HepG2 (cell line): ENCODE measurements at regions not wholly inside any gene's neighbourhood (a gene's known extent, or its start where the extent isn't known, plus 50 kb on each side); places are given as distances from the start of the nearest gene placed in this dataset.

Source experiments
- ATAC-seq: fragments of 200-7000 bp; cut with Tn5 transposase; 3 replicates; pipeline ENCODE4 v1.9.1; 2020; ENCODE audit warnings: mild to moderate bottlenecking, moderate library complexity
- BruUV-seq: library from RNA; stranded (reverse); fragments of 400-500 nt; replicated peaks from 2 replicates; lab custom pipeline; 2021; lab: Mats Ljungman, UMichigan
- CTCF ChIA-PET: fragments of 300-600 bp; formaldehyde crosslinking; extraction: SDS; loops from one replicate; lab custom pipeline; 2021; ENCODE audit warnings: low total read pairs, inconsistent platforms, low intra/inter-chr PET ratio; lab: Yijun Ruan, JAX
- POLR2A ChIA-PET: fragments of 350-600 bp; sonication (Branson Sonifier 250); formaldehyde crosslinking; loops from one replicate; lab custom pipeline; 2020; ENCODE audit warnings: antibody characterized with exemption, inconsistent platforms; lab: Yijun Ruan, JAX
- DNase-seq: peaks from one replicate; pipeline ENCODE4 v3.0.0-alpha.2; 2015; ENCODE audit warnings: low spot score
- FAIRE-seq: peaks from 3 replicates; lab custom pipeline; 2011; peaks lifted over from hg19 to GRCh38; lab: Jason Lieb, UNC
- H2AFZ ChIP-seq: one replicate; pipeline ENCODE4 v1.6.1; 2011; ENCODE audit warnings: low read length, inconsistent platforms
- H3K27ac ChIP-seq: fragments of 300-600 bp; 3 replicates; pipeline ENCODE4 v1.8.0; 2011; ENCODE audit warnings: mixed run types, mild to moderate bottlenecking, mixed read lengths, low read length, inconsistent platforms; ENCODE audit not compliant: insufficient read depth; ENCODE audit errors: extremely low read length
- H3K27me3 ChIP-seq, 2 experiments: fragments of 200-600 bp in 1 of 2; 2 replicates in 1 of 2; 3 replicates in 1 of 2; pipeline versions ENCODE4 v1.6.0 to v1.8.0; 2011; ENCODE audit warnings: low read length in 2 of 2, mild to moderate bottlenecking in 2 of 2, moderate library complexity in 2 of 2, inconsistent platforms in 1 of 2; ENCODE audit not compliant: insufficient read depth in 2 of 2, control insufficient read depth in 1 of 2
- H3K36me3 ChIP-seq, 2 experiments: fragments of 200-600 bp in 1 of 2; replicated peaks in 1 of 2; 2 replicates in 1 of 2; 3 replicates in 1 of 2; pipeline versions ENCODE4 v1.5.1 to v1.8.0; 2011; ENCODE audit warnings: low read length in 2 of 2, inconsistent platforms in 1 of 2; ENCODE audit not compliant: insufficient read depth in 2 of 2, control insufficient read depth in 1 of 2
- H3K4me1 ChIP-seq: 2 replicates; pipeline ENCODE4 v1.5.1; 2012; ENCODE audit warnings: low read length, inconsistent platforms; ENCODE audit not compliant: insufficient read depth
- H3K4me2 ChIP-seq: 2 replicates; pipeline ENCODE4 v1.6.0; 2011; ENCODE audit warnings: low read depth, low read length, inconsistent platforms
- H3K4me3 ChIP-seq, 3 experiments: fragments of 200-600 bp in 1 of 3; sonication (generic), shearing (Covaris generic) in 1 of 3; replicated peaks in 1 of 3; 2 replicates each; pipeline ENCODE4 v1.5.1; 2011 to 2016; ENCODE audit warnings: low read length in 3 of 3, inconsistent platforms in 2 of 3, low read depth in 2 of 3, mild to moderate bottlenecking in 2 of 3, control low read depth in 1 of 3, mixed read lengths in 1 of 3; ENCODE audit not compliant: insufficient read depth in 1 of 3
- H3K79me2 ChIP-seq: one replicate; pipeline ENCODE4 v1.6.1; 2011; ENCODE audit warnings: low read length, inconsistent platforms; ENCODE audit not compliant: insufficient read depth
- H3K9ac ChIP-seq: 2 replicates; pipeline ENCODE4 v1.6.0; 2011; ENCODE audit warnings: mild to moderate bottlenecking, low read depth, low read length, inconsistent platforms; ENCODE audit not compliant: insufficient read depth
- H3K9me3 ChIP-seq: 2 replicates; pipeline ENCODE4 v1.5.1; 2012; ENCODE audit warnings: mild to moderate bottlenecking, low read length
- H4K20me1 ChIP-seq: 2 replicates; pipeline ENCODE4 v1.6.0; 2011; ENCODE audit warnings: inconsistent platforms, mild to moderate bottlenecking, low read length, moderate library complexity; ENCODE audit not compliant: insufficient read depth
- HOXA3 ChIP-seq: sonication (generic); formaldehyde crosslinking; IDR thresholded peaks from 2 replicates; pipeline ENCODE4 v1.5.0; 2020; ENCODE audit warnings: missing genetic modification reagents
- MAFG ChIP-seq: sonication (generic); formaldehyde crosslinking; IDR thresholded peaks from 2 replicates; pipeline ENCODE4 v1.5.1; 2020; ENCODE audit warnings: mild to moderate bottlenecking, missing genetic modification reagents
- MXI1 ChIP-seq: IDR thresholded peaks from 3 replicates; pipeline ENCODE4 v1.6.1; 2012; ENCODE audit warnings: low read depth, low read length, inconsistent platforms, borderline replicate concordance
- SMAD9 ChIP-seq: sonication (generic); formaldehyde crosslinking; IDR thresholded peaks from 2 replicates; pipeline ENCODE4 v1.5.1; 2020; ENCODE audit warnings: mild to moderate bottlenecking, missing genetic modification reagents
- SP4 ChIP-seq: sonication (generic); formaldehyde crosslinking; IDR thresholded peaks from 2 replicates; pipeline ENCODE4 v1.8.1; 2023; ENCODE audit warnings: mild to moderate bottlenecking, missing genetic modification reagents
- YY1 ChIP-seq: IDR thresholded peaks from 2 replicates; pipeline ENCODE4 v1.6.1; 2011; ENCODE audit warnings: low read length, low read depth, moderate library complexity, mild to moderate bottlenecking; ENCODE audit not compliant: insufficient read depth, insufficient replicate concordance
- ZC3H13 ChIP-seq: sonication (generic); formaldehyde crosslinking; IDR thresholded peaks from 2 replicates; pipeline ENCODE4 v1.8.1; 2023; ENCODE audit warnings: mild to moderate bottlenecking, missing genetic modification reagents, moderate library complexity
- ZNF224 ChIP-seq: sonication (generic); formaldehyde crosslinking; IDR thresholded peaks from 2 replicates; pipeline ENCODE4 v1.5.0; 2020; ENCODE audit warnings: mild to moderate bottlenecking, missing genetic modification reagents
- ZNF253 ChIP-seq: sonication (generic); formaldehyde crosslinking; IDR thresholded peaks from 2 replicates; pipeline ENCODE4 v1.8.0; 2022; ENCODE audit warnings: mild to moderate bottlenecking, missing genetic modification reagents, borderline replicate concordance
- ZNF510 ChIP-seq: sonication (generic); formaldehyde crosslinking; IDR thresholded peaks from 2 replicates; pipeline ENCODE4 v1.4.0; 2020; ENCODE audit warnings: low read depth, mild to moderate bottlenecking, missing genetic modification reagents
- ZNF670 ChIP-seq: sonication (generic); formaldehyde crosslinking; IDR thresholded peaks from 2 replicates; pipeline ENCODE4 v1.8.0; 2022; ENCODE audit warnings: mild to moderate bottlenecking, missing genetic modification reagents, borderline replicate concordance
- ZNF703 ChIP-seq: sonication (generic); formaldehyde crosslinking; IDR thresholded peaks from 2 replicates; pipeline ENCODE4 v1.5.1; 2020; ENCODE audit warnings: missing genetic modification reagents, mild to moderate bottlenecking, moderate library complexity, borderline replicate concordance
- WGBS: methylation state at CpG from one replicate; pipeline ENCODE4 v1.1.6; 2017; ENCODE audit warnings: low lambda C conversion rate; 5-methylcytosine and 5-hydroxymethylcytosine counted together
- in situ Hi-C: cut with HindIII; loops from 2 replicates; pipeline ENCODE4 v1.10.0; 2017; ENCODE audit warnings: low pct_unique_long_range_greater_than_20kb; ENCODE audit not compliant: extremely low pct_ligation_motif_present
- intact Hi-C: fragments of 100-400 bp; cut with micrococcal nuclease; formaldehyde crosslinking; loops from one replicate; pipeline ENCODE4 v1.10.0; 2022; ENCODE audit not compliant: unreplicated experiment
- TF ChIP-seq, protein P1 (sequence below): fragments of 450-650 bp; IDR thresholded peaks from 2 replicates; pipeline ENCODE4 v1.6.1; 2017

DNA sequence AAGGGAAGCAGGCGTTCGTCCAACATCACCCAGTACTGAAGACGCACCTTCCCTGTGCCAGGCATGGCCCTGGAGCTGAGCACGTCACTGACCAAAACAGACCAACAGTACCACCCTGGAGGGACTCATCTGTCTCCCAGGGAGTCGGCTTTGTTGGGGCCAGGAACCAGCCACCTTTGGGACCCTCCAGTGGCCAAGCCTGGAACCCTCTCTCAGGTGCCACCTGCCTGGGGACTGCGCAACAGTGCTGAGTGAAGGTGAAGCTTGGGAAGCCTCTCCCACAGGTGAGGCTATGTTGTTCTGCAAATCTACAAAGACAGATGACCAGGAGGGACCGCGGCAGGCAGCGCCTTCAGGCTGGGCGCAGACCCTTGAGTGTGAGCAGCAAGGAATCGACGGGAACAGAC, 91.4 kb upstream of the OTOS start:
- H3K9me3 ChIP-seq = peaks cover 8% of the 10 kb centered on the region
- no peak for ATAC-seq
- H3K4me3 ChIP-seq = no peak overlapping the region
- no peak overlapping the region for H3K9ac ChIP-seq
- no peak for DNase-seq
- H3K27me3 ChIP-seq = peaks cover 12 to 58% of the 10 kb centered on the region in 2 experiments
- H3K4me1 ChIP-seq = 0 out of 2 replicates have a peak, but pooled peaks cover 10% of the 10 kb centered on the region
- H2AFZ ChIP-seq = no peak overlapping the region
- H3K36me3 ChIP-seq = no peaks in the 10 kb centered on the region
- H4K20me1 ChIP-seq = peaks cover 5% of the 10 kb centered on the region; the same call in 1 of the 2 replicates
- BruUV-seq = no TSS peak
- FAIRE-seq = no peak
- TF ChIP-seq ZNF253 (CRISPR knock-in tag) (no peak), ZNF510 (no peak), HOXA3 (CRISPR knock-in tag) (no peak), MAFG (CRISPR knock-in tag) (no peak), ZNF670 (CRISPR knock-in tag) (no peak), SMAD9 (CRISPR knock-in tag) (no peak), ZC3H13 (no peak), ZNF703 (CRISPR knock-in tag) (no peak), ZNF224 (CRISPR knock-in tag) (no peak), YY1 (no peak), SP4 (CRISPR knock-in tag) (no peak), MXI1 (no peak)
- TF ChIP-seq, protein P1, sequence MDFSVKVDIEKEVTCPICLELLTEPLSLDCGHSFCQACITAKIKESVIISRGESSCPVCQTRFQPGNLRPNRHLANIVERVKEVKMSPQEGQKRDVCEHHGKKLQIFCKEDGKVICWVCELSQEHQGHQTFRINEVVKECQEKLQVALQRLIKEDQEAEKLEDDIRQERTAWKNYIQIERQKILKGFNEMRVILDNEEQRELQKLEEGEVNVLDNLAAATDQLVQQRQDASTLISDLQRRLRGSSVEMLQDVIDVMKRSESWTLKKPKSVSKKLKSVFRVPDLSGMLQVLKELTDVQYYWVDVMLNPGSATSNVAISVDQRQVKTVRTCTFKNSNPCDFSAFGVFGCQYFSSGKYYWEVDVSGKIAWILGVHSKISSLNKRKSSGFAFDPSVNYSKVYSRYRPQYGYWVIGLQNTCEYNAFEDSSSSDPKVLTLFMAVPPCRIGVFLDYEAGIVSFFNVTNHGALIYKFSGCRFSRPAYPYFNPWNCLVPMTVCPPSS = no peak
- no peaks in the 10 kb centered on the region for H3K79me2 ChIP-seq
- in situ Hi-C loops = loop anchor here (5.0 kb wide), 1 partner anchor 205 kb away; the partner anchor contains the start of gene GPC1
- no peak overlapping the region for H3K27ac ChIP-seq
- 32% methylated on average over 11 of the region's 12 CpGs for WGBS
- intact Hi-C loops = loop anchor here (2.0 to 10.0 kb wide), 2 partner anchors 19 to 113 kb away; no protein-coding TSS in a partner anchor
- ChIA-PET CTCF (interaction anchor here (1.3 to 2.5 kb wide), 3 partner anchors 198 to 206 kb away, joined by 3 to 84 read pairs (median 8); no protein-coding TSS in a partner anchor), POLR2A (no interaction called here)
- no peak overlapping the region for H3K4me2 ChIP-seq
